Stomach (tissue), 8 donors: ENCODE measurements at regions not wholly inside any gene's neighbourhood (a gene's known extent, or its start where the extent isn't known, plus 50 kb on each side); places are given as distances from the start of the nearest gene placed in this dataset.

Source experiments
- DNase-seq, 2 donors: peaks; one replicate each; pipeline versions ENCODE4 v3.0.0 to v3.0.0-alpha.2; 2013 to 2019
- H3K27ac ChIP-seq, 5 donors: fragments of 200-600 bp in 4 of 5; sonication (generic) in 4 of 5; one replicate each; pipeline ENCODE4 v1.5.1; 2013 to 2019; ENCODE audit warnings: mild to moderate bottlenecking in 1 of 5, moderate library complexity in 1 of 5
- H3K27me3 ChIP-seq, 3 donors: fragments of 200-600 bp; sonication (generic); one replicate each; pipeline ENCODE4 v1.5.1; 2017 to 2019; ENCODE audit warnings: mixed run types in 1 of 3
- H3K36me3 ChIP-seq, 4 donors: fragments of 200-600 bp; sonication (generic); 1 replicate in 3 of 4; 2 replicates in 1 of 4; pipeline ENCODE4 v1.5.1; 2016 to 2019
- H3K4me1 ChIP-seq, 4 donors: fragments of 200-600 bp; sonication (generic); one replicate each; pipeline ENCODE4 v1.5.1; 2016 to 2019
- H3K4me3 ChIP-seq, 4 donors: fragments of 200-600 bp; sonication (generic) in 3 of 4; one replicate each; pipeline ENCODE4 v1.5.1; 2016 to 2019; ENCODE audit warnings: mild to moderate bottlenecking in 1 of 4
- H3K9me3 ChIP-seq, 4 donors: fragments of 200-600 bp; sonication (generic); one replicate each; pipeline ENCODE4 v1.5.1; 2016 to 2019
- EP300 ChIP-seq: sonication (generic); formaldehyde crosslinking; IDR thresholded peaks from one replicate; pipeline ENCODE4 v1.6.1; 2017; ENCODE audit warnings: antibody characterized with exemption
- POLR2A ChIP-seq, 4 donors: fragments of 450-650 bp; IDR thresholded peaks; one replicate each; pipeline ENCODE4 v1.6.1; 2016; ENCODE audit warnings: antibody characterized with exemption in 4 of 4, control low read depth in 2 of 4, mild to moderate bottlenecking in 1 of 4, moderate library complexity in 1 of 4
- POLR2AphosphoS5 ChIP-seq, 3 donors: sonication (generic); formaldehyde crosslinking; IDR thresholded peaks; one replicate each; pipeline ENCODE4 v1.6.1; 2016; ENCODE audit warnings: antibody characterized with exemption in 3 of 3
- WGBS, 5 donors: extraction: QIAGEN DNeasy Blood & Tissue Kit in 3 of 5; methylation state at CpG; one replicate each; pipeline versions ENCODE4 v1.1.5 to v1.1.7; 2013 to 2018; 5-methylcytosine and 5-hydroxymethylcytosine counted together
- intact Hi-C: fragments of 100-400 bp; cut with DNase I; formaldehyde crosslinking; loops from one replicate; pipeline ENCODE4 v1.15.1; 2023; ENCODE audit warnings: low total_unique reads
- TF ChIP-seq, protein P1 (sequence below), 7 experiments: fragments of 450-650 bp in 4 of 7; fragments of 200-600 bp in 3 of 7; sonication (generic) in 3 of 7; IDR thresholded peaks; one replicate each; pipeline ENCODE4 v1.5.1; 2016 to 2019; ENCODE audit warnings: antibody characterized with exemption in 7 of 7, control low read depth in 2 of 7, mild to moderate bottlenecking in 1 of 7
- donor health status: healthy with polysubstance abuse.
- donor health status: Bipolar disorder and iron deficiency.
- donor health status: healthy.

- Histone ChIP-seq H3K4me1 (no peaks in the 10 kb centered on the region), H3K4me3 (no peak overlapping the region), H3K36me3 (no peaks in the 10 kb centered on the region), H3K9me3 (no peaks in the 10 kb centered on the region), H3K27me3 (no peaks in the 10 kb centered on the region), H3K27ac (no peak overlapping the region)
- TF ChIP-seq POLR2A (IDR thresholded peaks at IDR 0.05) (no peak), POLR2AphosphoS5 (IDR thresholded peaks at IDR 0.05) (no peak), EP300 (no peak)
- TF ChIP-seq, protein P1, sequence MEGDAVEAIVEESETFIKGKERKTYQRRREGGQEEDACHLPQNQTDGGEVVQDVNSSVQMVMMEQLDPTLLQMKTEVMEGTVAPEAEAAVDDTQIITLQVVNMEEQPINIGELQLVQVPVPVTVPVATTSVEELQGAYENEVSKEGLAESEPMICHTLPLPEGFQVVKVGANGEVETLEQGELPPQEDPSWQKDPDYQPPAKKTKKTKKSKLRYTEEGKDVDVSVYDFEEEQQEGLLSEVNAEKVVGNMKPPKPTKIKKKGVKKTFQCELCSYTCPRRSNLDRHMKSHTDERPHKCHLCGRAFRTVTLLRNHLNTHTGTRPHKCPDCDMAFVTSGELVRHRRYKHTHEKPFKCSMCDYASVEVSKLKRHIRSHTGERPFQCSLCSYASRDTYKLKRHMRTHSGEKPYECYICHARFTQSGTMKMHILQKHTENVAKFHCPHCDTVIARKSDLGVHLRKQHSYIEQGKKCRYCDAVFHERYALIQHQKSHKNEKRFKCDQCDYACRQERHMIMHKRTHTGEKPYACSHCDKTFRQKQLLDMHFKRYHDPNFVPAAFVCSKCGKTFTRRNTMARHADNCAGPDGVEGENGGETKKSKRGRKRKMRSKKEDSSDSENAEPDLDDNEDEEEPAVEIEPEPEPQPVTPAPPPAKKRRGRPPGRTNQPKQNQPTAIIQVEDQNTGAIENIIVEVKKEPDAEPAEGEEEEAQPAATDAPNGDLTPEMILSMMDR (IDR thresholded peaks at IDR 0.05), result no peak
- DNase-seq, result no peak
- intact Hi-C loops, result no loop called here
Measured at GRCh38 chr9:30746589-30746988, 1637.9 kb upstream of the ACO1 start.

DNA sequence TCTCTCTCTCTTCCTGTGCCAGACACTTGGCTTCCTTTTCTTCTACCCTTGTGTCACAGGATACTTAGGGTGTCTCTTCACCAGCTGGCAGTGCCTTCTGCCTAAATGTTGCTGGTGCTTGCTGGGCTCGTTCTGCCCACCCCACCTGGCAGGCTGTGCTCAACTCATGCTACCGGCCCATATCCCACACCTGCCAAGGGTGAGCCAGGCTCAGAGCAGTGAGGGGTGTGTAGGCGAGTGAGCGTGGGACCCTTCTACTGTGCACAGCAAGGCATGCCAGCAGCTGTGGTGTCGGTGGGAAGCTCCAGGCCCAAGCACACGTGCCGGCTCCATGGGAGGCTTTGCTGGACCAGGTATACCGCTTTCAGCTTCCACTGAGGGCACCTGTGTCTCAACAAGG, 1626.7 kb upstream of the ACO1 start:
- Histone ChIP-seq H3K36me3 (no peaks in the 10 kb centered on the region), H3K27ac (no peak overlapping the region), H3K9me3 (peaks cover 0 to 9% (median 2%) of the 10 kb centered on the region in 4 donors), H3K4me3 (no peak overlapping the region), H3K27me3 (no peaks in the 10 kb centered on the region), H3K4me1 (no peaks in the 10 kb centered on the region)
- no peak for DNase-seq
- TF ChIP-seq EP300 (no peak), POLR2A (IDR thresholded peaks at IDR 0.05) (no peak), POLR2AphosphoS5 (IDR thresholded peaks at IDR 0.05) (no peak)
- TF ChIP-seq, protein P1 (IDR thresholded peaks at IDR 0.05), result no peak
- intact Hi-C loops, result no loop called here
- 85 to 92% (median 89%) methylated on average over 2 to 8 of the region's 8 CpGs for WGBS, 5 donors

GRCh38 chr9:30758726-30759446, 1625.6 kb upstream of the ACO1 start:
- TF ChIP-seq POLR2AphosphoS5 (IDR thresholded peaks at IDR 0.05) (no peak), EP300 (no peak), POLR2A (IDR thresholded peaks at IDR 0.05) (no peak)
- TF ChIP-seq, protein P1 (IDR thresholded peaks at IDR 0.05), result no peak
- Histone ChIP-seq H3K27ac (no peak overlapping the region), H3K9me3 (peaks cover 0 to 9% (median 2%) of the 10 kb centered on the region in 4 donors), H3K4me1 (no peaks in the 10 kb centered on the region), H3K27me3 (no peaks in the 10 kb centered on the region), H3K36me3 (no peaks in the 10 kb centered on the region), H3K4me3 (no peak overlapping the region)
- intact Hi-C loops, result no loop called here
- DNase-seq, result no peak
- WGBS, 5 donors, result 86 to 90% (median 87%) methylated on average over 17 to 24 of the region's 24 CpGs

DNA sequence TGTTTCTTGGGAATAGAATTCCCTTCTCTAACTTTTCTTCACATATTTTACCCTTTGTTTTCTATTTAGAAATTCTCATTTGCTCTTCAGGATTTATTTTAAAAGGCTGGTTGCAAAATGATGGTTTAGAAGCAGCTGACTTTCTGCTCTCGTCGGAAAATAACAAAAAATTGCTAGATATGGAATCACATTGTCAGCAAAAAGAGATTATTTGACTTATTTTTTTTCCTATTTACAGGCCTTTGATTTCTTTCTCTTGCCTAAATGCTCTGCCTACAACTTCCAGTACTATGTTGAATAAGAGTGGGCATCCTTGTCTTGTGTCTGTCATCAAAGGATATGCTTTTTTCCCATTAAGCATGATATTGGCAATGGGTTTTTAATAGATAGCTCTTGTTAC, 1619.1 kb upstream of the ACO1 start:
- Histone ChIP-seq H3K4me3 (no peak overlapping the region), H3K27me3 (no peaks in the 10 kb centered on the region), H3K9me3 (no peaks in the 10 kb centered on the region), H3K27ac (no peak overlapping the region), H3K36me3 (no peaks in the 10 kb centered on the region), H3K4me1 (no peaks in the 10 kb centered on the region)
- 88 to 97% (median 95%) methylated on average over 2 of the region's 2 CpGs for WGBS, 5 donors
- intact Hi-C loops, result no loop called here
- no peak for DNase-seq
- TF ChIP-seq POLR2AphosphoS5 (IDR thresholded peaks at IDR 0.05) (no peak), POLR2A (IDR thresholded peaks at IDR 0.05) (no peak), EP300 (no peak)
- TF ChIP-seq, protein P1 (IDR thresholded peaks at IDR 0.05), result no peak
